ENCODE measurements at regions not wholly inside any gene's neighbourhood (a gene's known extent, or its start where the extent isn't known, plus 50 kb on each side); places are given as distances from the start of the nearest gene placed in this dataset.
"Not testable (repeated sequence)": the region's sequence is repeated elsewhere in the genome, so short reads cannot be mapped to it uniquely, and the experiment has no call there.

GRCh38 chr9:109652971-109653370, 127.0 kb upstream of the PALM2AKAP2 start:
- Histone ChIP-seq H3K9me3 (ENCODE audit: insufficient read depth, low read depth) (no peaks in the 10 kb centered on the region), H3K4me1 (replicated peaks; ENCODE audit: insufficient read depth) (peaks cover 18% of the 10 kb centered on the region), H3K4me2 (peak overlapping the region; percentile 37), H3K4me3 (no peak overlapping the region), H4K20me1 (ENCODE audit: insufficient read depth) (no peaks in the 10 kb centered on the region), H3K79me2 (ENCODE audit: low read depth) (no peaks in the 10 kb centered on the region), H2AFZ (no peak overlapping the region), H3K36me3 (ENCODE audit: low read depth) (no peaks in the 10 kb centered on the region), H3K27ac (no peak overlapping the region), H3K9me2 (ENCODE audit: insufficient read depth) (no peaks in the 10 kb centered on the region), H3K27me3 (ENCODE audit: insufficient read depth, low read depth) (no peaks in the 10 kb centered on the region), H3F3A (ENCODE audit: insufficient read depth, low read depth) (no peaks in the 10 kb centered on the region)
- BruUV-seq (replicated peaks) = no TSS peak
- no peak for TF ChIP-seq EZH2 (IDR thresholded peaks at IDR 0.05; ENCODE audit: low read depth)
- TF ChIP-seq CTCF (conservative IDR thresholded peaks at IDR 0.05) = peak; percentile 68
- intact Hi-C loops (cut with micrococcal nuclease; ENCODE audit: unreplicated experiment) = loop anchor here (1.0 kb wide), 3 partner anchors 79 to 212 kb away; no protein-coding TSS in a partner anchor
- DNase-seq = peak; percentile 43 to 59
- ChIA-PET CTCF (interaction anchor here (0.6 kb wide), 1 partner anchor 139 kb away, joined by 3 read pairs; no protein-coding TSS in a partner anchor), POLR2A (ENCODE audit: unreplicated experiment) (no interaction called here)

- Histone ChIP-seq H3K4me3 (no peak overlapping the region), H3K27me3 (ENCODE audit: insufficient read depth, low read depth) (no peaks in the 10 kb centered on the region), H3K36me3 (ENCODE audit: low read depth) (no peaks in the 10 kb centered on the region), H2AFZ (no peak overlapping the region), H3K27ac (no peak overlapping the region), H3K9me2 (ENCODE audit: insufficient read depth) (no peaks in the 10 kb centered on the region), H3K4me2 (peak overlapping the region; percentile 37; the same call in 1 of the 2 replicates), H3K79me2 (ENCODE audit: low read depth) (no peaks in the 10 kb centered on the region), H3K4me1 (replicated peaks; ENCODE audit: insufficient read depth) (peaks cover 18% of the 10 kb centered on the region), H4K20me1 (ENCODE audit: insufficient read depth) (no peaks in the 10 kb centered on the region), H3F3A (ENCODE audit: insufficient read depth, low read depth) (no peaks in the 10 kb centered on the region), H3K9me3 (ENCODE audit: insufficient read depth, low read depth) (no peaks in the 10 kb centered on the region)
- DNase-seq = no peak
- no TSS peak for BruUV-seq (replicated peaks)
- CTCF ChIA-PET = no interaction called here
- intact Hi-C loops (cut with micrococcal nuclease; ENCODE audit: unreplicated experiment) = loop anchor here (1.0 kb wide), 3 partner anchors 79 to 212 kb away; no protein-coding TSS in a partner anchor
- TF ChIP-seq EZH2 (IDR thresholded peaks at IDR 0.05; ENCODE audit: low read depth) (no peak), CTCF (conservative IDR thresholded peaks at IDR 0.05) (no peak)
- POLR2A ChIA-PET (ENCODE audit: unreplicated experiment) = no interaction called here
These were observed 126.5 kb upstream of the PALM2AKAP2 start for GRCh38 chr9:109653470-109653869.

- intact Hi-C loops (cut with micrococcal nuclease; ENCODE audit: unreplicated experiment); H2AFZ ChIP-seq; H3K36me3 ChIP-seq (ENCODE audit: low read depth); H3K27ac ChIP-seq; H3K27me3 ChIP-seq (ENCODE audit: insufficient read depth, low read depth); CTCF ChIA-PET; DNase-seq; BruUV-seq (replicated peaks); H3F3A ChIP-seq (ENCODE audit: insufficient read depth, low read depth); H4K20me1 ChIP-seq (ENCODE audit: insufficient read depth); H3K79me2 ChIP-seq (ENCODE audit: low read depth); H3K4me1 ChIP-seq (replicated peaks; ENCODE audit: insufficient read depth); POLR2A ChIA-PET (ENCODE audit: unreplicated experiment); H3K4me3 ChIP-seq; H3K9me2 ChIP-seq (ENCODE audit: insufficient read depth); H3K4me2 ChIP-seq; H3K9me3 ChIP-seq (ENCODE audit: insufficient read depth, low read depth): not testable (repeated sequence)
These were observed 116.0 kb upstream of the PALM2AKAP2 start for GRCh38 chr9:109663978-109664377.

GRCh38 chr9:109665736-109666135, 114.3 kb upstream of the PALM2AKAP2 start:
- DNase-seq = peak in 1 of 2 experiments; percentile 30

More at GRCh38 chr9:109665736-109666135, 114.3 kb upstream of the PALM2AKAP2 start:
- H3K9me2 ChIP-seq (ENCODE audit: insufficient read depth); H2AFZ ChIP-seq; H3K9me3 ChIP-seq (ENCODE audit: insufficient read depth, low read depth); H3K79me2 ChIP-seq (ENCODE audit: low read depth); intact Hi-C loops (cut with micrococcal nuclease; ENCODE audit: unreplicated experiment); H3K4me2 ChIP-seq; H3K36me3 ChIP-seq (ENCODE audit: low read depth); H4K20me1 ChIP-seq (ENCODE audit: insufficient read depth); H3K4me1 ChIP-seq (replicated peaks; ENCODE audit: insufficient read depth); H3K27me3 ChIP-seq (ENCODE audit: insufficient read depth, low read depth); H3K27ac ChIP-seq; POLR2A ChIA-PET (ENCODE audit: unreplicated experiment); H3F3A ChIP-seq (ENCODE audit: insufficient read depth, low read depth); BruUV-seq (replicated peaks); H3K4me3 ChIP-seq: not testable (repeated sequence)
- CTCF ChIA-PET = interaction anchor here (0.6 kb wide), 1 partner anchor 196 kb away, joined by 4 read pairs; no protein-coding TSS in a partner anchor
